Transverse colon (tissue), 4 donors: ENCODE measurements at regions not wholly inside any gene's neighbourhood (a gene's known extent, or its start where the extent isn't known, plus 50 kb on each side); places are given as distances from the start of the nearest gene placed in this dataset.

Experiments used
- EP300 ChIP-seq: sonication (generic); formaldehyde crosslinking; IDR thresholded peaks from one replicate; pipeline ENCODE4 v1.6.1; 2017; ENCODE audit warnings: antibody characterized with exemption, low read depth
- POLR2A ChIP-seq: fragments of 450-650 bp; IDR thresholded peaks from one replicate; pipeline ENCODE4 v1.6.1; 2016; ENCODE audit warnings: antibody characterized with exemption, mild to moderate bottlenecking, moderate library complexity
- POLR2AphosphoS5 ChIP-seq, 3 donors: sonication (generic); formaldehyde crosslinking; IDR thresholded peaks; one replicate each; pipeline ENCODE4 v1.6.1; 2016; ENCODE audit warnings: antibody characterized with exemption in 3 of 3
- TF ChIP-seq, protein P1 (sequence below), 5 experiments: fragments of 200-600 bp in 3 of 5; fragments of 450-650 bp in 2 of 5; sonication (generic) in 3 of 5; IDR thresholded peaks; 1 replicate in 2 of 5; 2 replicates in 3 of 5; pipeline ENCODE4 v1.5.1; 2016 to 2017; ENCODE audit warnings: antibody characterized with exemption in 5 of 5, inconsistent platforms in 3 of 5, mild to moderate bottlenecking in 2 of 5, moderate library complexity in 1 of 5

GRCh38 chr13:54394908-54395307 lies 1366.3 kb downstream of the OLFM4 start:
- TF ChIP-seq, protein P1, sequence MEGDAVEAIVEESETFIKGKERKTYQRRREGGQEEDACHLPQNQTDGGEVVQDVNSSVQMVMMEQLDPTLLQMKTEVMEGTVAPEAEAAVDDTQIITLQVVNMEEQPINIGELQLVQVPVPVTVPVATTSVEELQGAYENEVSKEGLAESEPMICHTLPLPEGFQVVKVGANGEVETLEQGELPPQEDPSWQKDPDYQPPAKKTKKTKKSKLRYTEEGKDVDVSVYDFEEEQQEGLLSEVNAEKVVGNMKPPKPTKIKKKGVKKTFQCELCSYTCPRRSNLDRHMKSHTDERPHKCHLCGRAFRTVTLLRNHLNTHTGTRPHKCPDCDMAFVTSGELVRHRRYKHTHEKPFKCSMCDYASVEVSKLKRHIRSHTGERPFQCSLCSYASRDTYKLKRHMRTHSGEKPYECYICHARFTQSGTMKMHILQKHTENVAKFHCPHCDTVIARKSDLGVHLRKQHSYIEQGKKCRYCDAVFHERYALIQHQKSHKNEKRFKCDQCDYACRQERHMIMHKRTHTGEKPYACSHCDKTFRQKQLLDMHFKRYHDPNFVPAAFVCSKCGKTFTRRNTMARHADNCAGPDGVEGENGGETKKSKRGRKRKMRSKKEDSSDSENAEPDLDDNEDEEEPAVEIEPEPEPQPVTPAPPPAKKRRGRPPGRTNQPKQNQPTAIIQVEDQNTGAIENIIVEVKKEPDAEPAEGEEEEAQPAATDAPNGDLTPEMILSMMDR (IDR thresholded peaks at IDR 0.05) = no peak
- TF ChIP-seq POLR2AphosphoS5 (IDR thresholded peaks at IDR 0.05) (no peak), POLR2A (no peak), EP300 (no peak)
